GM19351 (cell line): ENCODE measurements at regions not wholly inside any gene's neighbourhood (a gene's known extent, or its start where the extent isn't known, plus 50 kb on each side); places are given as distances from the start of the nearest gene placed in this dataset.
"Not testable (repeated sequence)": the region's sequence is repeated elsewhere in the genome, so short reads cannot be mapped to it uniquely, and the experiment has no call there.

Experiments
- ATAC-seq: cut with Tn5 transposase; IDR thresholded peaks from one replicate; pipeline ENCODE4 v1.9.1; 2021; ENCODE audit warnings: mild to moderate bottlenecking, moderate library complexity; ENCODE audit not compliant: unreplicated experiment

- ATAC-seq, result no peak
These were observed 737.9 kb upstream of the ZNF608 start for GRCh38 chr5:125484272-125484741.

- peak; percentile 52 for ATAC-seq
These were observed 738.6 kb upstream of the ZNF608 start for GRCh38 chr5:125484742-125485641.

GRCh38 chr5:125485771-125486170 lies 739.3 kb upstream of the ZNF608 start:
- ATAC-seq, result peak; percentile 42

DNA sequence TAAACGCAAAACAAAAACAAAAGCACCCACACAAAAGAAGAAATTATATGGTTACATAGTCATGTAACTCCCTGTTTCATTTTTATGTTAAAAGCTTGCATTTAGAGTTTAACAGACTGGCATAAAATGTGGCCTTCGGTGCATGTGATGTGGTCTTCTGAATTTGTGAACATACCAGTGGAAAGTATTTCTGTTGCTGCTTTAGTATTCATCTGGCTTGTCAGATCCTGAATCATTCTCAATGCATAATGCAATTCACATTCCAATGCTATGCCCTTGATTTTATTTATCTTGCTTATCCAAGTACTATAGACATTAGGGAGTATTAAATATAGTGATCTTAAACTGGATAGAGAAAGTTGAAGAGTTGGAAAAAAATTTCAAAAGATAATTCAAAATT lies 740.2 kb upstream of the ZNF608 start:
- no peak for ATAC-seq

- ATAC-seq, result no peak
These were observed 740.8 kb upstream of the ZNF608 start for GRCh38 chr5:125487231-125487630.

DNA sequence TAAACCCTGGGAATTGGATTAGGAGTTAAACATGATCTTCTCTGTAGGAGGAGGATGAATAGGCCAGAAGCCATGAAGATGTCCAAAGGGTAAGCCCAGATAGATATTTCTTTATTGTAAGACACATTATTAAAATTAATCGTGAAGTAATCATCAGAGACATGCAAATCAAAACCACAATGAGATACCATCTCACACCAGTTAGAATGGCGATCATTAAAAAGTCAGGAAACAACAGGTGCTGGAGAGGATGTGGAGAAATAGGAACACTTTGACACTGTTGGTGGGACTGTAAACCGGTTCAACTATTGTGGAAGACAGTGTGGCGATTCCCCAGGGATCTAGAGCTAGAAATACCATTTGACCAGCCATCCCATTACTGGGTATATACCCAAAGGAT lies 741.2 kb upstream of the ZNF608 start:
- not testable (repeated sequence) for ATAC-seq

DNA sequence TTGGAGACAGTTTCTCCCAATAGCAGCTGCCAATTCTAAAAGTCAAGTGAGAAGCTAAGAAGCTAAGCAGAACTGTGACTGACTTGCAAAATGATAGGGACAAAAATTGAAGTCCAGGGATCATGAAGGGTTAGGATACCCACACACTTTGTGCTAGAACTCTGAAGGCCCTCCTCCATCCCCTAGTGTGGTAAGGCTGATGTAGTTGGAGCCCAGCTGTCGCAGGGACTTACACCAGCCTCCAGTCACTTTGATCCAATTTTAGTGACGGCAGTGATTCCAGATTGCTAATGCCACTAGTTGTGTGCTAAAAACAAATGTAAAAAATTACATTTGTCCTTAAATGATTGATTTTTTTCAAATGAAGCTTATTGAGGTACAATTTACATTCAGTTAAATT lies 742.7 kb upstream of the ZNF608 start:
- no peak for ATAC-seq

DNA sequence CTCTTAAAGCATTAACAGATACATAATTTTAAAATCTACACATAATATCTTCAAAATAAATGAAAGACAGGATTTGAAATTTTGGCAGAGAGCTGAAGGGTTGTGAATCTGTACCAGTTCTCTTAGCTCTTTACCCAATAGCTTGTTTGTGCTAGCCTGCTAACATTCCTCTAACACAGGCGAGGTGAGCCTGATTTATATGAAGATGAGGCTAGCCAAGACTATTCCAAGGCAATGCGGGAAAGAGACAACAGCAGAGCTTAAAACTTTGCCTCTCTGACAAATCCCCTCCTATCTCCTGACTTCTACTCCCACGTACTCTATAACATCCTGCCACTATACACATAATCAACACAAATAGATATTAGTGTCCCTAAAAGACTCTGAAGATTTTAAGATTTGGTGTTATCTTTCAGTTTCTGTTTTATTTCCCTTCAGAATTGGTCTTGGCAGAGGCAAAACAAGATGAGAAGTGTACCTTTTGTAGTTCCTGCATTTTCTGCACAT lies 745.6 kb upstream of the ZNF608 start:
- ATAC-seq, result no peak

GRCh38 chr5:125492977-125493376 lies 746.5 kb upstream of the ZNF608 start:
- no peak for ATAC-seq

DNA sequence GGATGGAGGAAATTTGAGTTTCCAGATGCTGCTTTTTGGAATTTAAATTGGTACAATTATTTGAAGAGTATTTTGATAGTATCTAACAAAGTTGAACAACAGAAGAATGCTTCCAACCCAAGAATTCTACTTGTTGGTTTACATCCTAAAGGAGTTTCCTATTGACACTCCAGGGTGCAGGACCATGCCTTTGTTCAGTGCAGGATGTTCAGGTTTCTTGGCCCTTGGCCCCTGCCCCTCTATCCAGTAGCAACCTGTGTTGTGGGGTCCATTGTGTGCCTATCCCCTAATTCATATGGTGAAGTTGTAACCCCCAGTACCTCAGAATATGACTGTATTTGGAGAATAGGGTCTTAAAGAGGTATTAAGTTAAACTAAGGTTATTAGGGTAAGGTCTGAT lies 750.0 kb upstream of the ZNF608 start:
- ATAC-seq, result no peak

- ATAC-seq, result no peak
These were observed 751.2 kb upstream of the ZNF608 start for GRCh38 chr5:125497651-125498050.

DNA sequence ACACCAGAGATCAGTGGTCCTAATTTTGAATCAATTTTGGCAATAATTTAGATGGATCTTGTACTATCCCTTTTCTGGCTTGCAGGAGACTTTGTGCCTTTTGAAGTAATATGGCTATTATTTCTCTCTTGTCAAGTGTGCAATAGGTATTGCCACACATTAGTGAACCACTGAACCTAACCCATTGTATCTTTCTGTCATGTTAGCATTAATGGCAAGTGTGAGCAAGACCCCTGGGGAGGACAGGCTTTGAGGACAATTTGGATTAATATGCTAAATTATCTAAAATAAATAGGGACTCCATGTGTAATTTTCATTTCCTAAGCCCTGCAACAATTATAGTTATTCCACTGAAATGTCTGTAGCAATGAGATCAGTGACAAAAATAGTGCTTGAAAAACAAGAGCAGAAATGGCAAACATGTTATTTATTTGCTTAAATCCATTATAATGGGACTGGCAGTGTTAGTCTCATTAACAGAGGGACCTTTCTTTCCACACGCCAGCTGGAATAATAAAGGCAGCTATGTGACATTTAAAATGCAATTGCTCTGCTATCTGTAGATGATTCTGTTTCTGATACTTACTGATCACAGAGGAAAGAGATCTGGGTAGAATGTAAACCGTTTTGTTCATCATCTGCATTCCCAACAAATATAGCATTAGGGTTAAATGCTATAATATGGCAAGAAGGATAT lies 753.3 kb upstream of the ZNF608 start:
- ATAC-seq, result no peak

DNA sequence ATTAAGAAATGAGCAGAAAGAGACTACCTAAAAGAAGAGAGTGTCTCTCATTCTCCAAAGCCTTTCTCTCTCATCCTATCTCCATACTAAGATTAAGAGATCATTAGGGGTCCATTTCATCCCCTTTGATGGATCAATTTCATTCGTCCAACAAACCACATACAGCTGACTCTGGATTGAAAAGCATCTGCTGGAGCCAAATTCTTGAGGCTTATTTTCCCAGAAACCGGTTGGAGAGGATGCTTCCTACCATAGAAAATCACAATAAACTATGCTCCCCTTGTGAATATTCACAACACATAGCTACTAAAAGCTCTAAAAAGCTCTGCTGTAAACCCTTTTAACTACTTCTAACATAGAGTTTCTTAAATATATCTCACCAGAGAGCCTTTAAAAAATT lies 755.0 kb upstream of the ZNF608 start:
- ATAC-seq, result no peak

- ATAC-seq, result no peak
These were observed 757.5 kb upstream of the ZNF608 start for GRCh38 chr5:125503946-125504345.

DNA sequence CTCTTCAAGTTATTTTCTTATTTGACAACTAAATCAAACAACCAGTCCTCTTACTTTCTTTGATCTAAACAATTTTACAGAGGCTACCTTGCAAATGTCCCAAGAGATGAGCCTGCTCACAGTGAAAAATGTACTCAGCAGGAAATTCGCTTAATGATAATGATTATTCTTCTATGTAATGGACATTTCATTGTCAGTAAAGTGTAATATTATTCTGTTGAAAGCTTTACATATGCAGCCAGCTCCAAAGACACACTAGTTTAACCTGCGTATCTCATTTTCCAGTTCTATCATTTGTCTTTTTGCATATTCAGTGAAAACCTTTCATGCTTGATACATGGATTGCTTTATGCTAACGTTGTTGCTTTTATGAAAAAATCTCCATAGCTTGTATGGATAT lies 758.7 kb upstream of the ZNF608 start:
- no peak for ATAC-seq

- ATAC-seq, result no peak
These were observed 759.7 kb upstream of the ZNF608 start for GRCh38 chr5:125506124-125506523.

- no peak for ATAC-seq
These were observed 761.8 kb upstream of the ZNF608 start for GRCh38 chr5:125508225-125508624.

GRCh38 chr5:125510651-125511050 lies 764.2 kb upstream of the ZNF608 start:
- ATAC-seq, result no peak

DNA sequence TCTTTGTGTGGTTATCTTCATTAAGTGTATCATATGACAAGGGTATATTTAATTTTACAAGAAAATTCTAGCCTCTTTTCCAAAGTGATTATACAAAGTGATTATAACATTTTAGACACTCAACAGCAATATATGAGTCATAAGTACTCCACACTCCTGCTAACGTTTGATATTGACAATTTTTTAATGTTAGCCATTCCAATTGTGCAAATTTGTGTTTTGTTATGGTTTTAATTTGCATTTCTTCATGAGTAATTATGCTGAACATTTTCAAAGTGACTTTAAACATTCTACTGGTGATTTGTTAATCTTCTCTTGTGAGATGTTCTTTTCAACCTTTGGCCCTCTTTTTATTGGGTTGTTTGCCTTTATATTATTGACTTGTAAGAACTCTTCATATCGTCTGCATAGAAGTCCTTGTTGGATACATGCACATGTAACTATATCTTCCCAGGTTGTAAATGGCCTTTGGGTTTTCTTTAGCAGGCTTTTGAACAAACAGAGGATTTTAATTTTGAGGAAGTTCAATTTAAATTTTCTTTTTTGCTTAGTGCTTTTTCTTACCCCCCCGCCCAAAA lies 771.6 kb upstream of the ZNF608 start:
- ATAC-seq, result no peak

GRCh38 chr5:125521289-125521688 lies 774.9 kb upstream of the ZNF608 start:
- ATAC-seq, result no peak

DNA sequence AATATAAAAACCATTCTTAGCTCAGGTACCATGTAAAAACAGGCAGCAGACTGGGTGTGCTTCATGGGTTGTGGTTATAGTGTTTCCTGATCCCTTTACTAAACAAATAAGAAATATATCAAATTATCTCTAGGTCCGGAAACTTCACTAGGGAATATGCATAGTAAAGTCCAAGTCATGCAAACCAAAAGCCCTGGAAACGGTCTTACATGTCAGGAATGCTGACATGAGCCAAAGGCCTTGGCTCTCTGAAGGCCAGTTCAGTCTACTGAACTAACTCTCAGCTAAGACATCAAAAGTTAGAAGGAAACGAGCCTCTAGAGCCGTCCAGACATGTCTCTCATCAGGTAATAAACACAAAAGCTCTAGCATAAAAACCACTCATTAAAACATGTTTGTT lies 778.9 kb upstream of the ZNF608 start:
- ATAC-seq, result no peak

DNA sequence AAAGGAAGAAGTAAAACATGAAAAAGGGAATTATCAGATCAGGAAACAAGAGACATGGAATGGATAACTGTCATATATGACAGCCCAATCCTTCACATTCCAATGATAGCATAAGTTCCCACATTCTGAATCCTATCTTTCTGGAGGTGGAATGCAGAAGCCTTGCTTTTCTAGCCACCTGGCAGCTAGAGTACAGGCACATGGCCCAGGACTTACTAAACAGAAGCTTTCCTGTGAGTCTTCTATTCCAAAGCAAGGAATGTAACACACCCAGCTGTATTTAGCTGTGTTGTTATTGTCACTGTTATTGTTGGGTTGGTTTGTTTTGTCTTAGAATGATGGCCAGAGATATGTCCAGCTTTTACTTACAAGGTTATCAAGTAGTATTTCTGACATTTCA lies 780.5 kb upstream of the ZNF608 start:
- no peak for ATAC-seq
